HG02610 (cell line): ENCODE measurements at regions not wholly inside any gene's neighbourhood (a gene's known extent, or its start where the extent isn't known, plus 50 kb on each side); places are given as distances from the start of the nearest gene placed in this dataset.
"Not testable (repeated sequence)": the region's sequence is repeated elsewhere in the genome, so short reads cannot be mapped to it uniquely, and the experiment has no call there.

ENCODE experiments used
- ATAC-seq: cut with Tn5 transposase; IDR thresholded peaks from one replicate; pipeline ENCODE4 v1.9.1; 2021; ENCODE audit warnings: mild to moderate bottlenecking, moderate library complexity; ENCODE audit not compliant: unreplicated experiment

- ATAC-seq, result no peak
These were observed 252.8 kb downstream of the REEP3 start for GRCh38 chr10:63773962-63774361.

- no peak for ATAC-seq
These were observed 258.9 kb downstream of the REEP3 start for GRCh38 chr10:63780101-63780500.

GRCh38 chr10:63781226-63781625 lies 260.0 kb downstream of the REEP3 start:
- no peak for ATAC-seq

GRCh38 chr10:63783882-63784281 lies 262.7 kb downstream of the REEP3 start:
- no peak for ATAC-seq

GRCh38 chr10:63788152-63788821 lies 267.1 kb downstream of the REEP3 start:
- no peak for ATAC-seq

GRCh38 chr10:63795094-63795860 lies 274.1 kb downstream of the REEP3 start:
- ATAC-seq, result no peak

GRCh38 chr10:63798599-63799498 lies 277.6 kb downstream of the REEP3 start:
- ATAC-seq, result no peak

- ATAC-seq, result no peak
These were observed 278.5 kb downstream of the REEP3 start for GRCh38 chr10:63799521-63800300.

GRCh38 chr10:63801166-63801565 lies 280.0 kb downstream of the REEP3 start:
- ATAC-seq, result no peak

GRCh38 chr10:63806330-63806729 lies 285.1 kb downstream of the REEP3 start:
- no peak for ATAC-seq

GRCh38 chr10:63812501-63812900 lies 291.3 kb downstream of the REEP3 start:
- ATAC-seq, result no peak

- no peak for ATAC-seq
These were observed 298.6 kb downstream of the REEP3 start for GRCh38 chr10:63819753-63820329.

- no peak for ATAC-seq
These were observed 301.3 kb downstream of the REEP3 start for GRCh38 chr10:63822496-63822895.

GRCh38 chr10:63825111-63825510 lies 303.9 kb downstream of the REEP3 start:
- ATAC-seq, result no peak

- ATAC-seq, result no peak
These were observed 304.6 kb downstream of the REEP3 start for GRCh38 chr10:63825766-63826165.

- ATAC-seq, result not testable (repeated sequence)
These were observed 305.8 kb downstream of the REEP3 start for GRCh38 chr10:63827018-63827417.

GRCh38 chr10:63829020-63829419 lies 307.8 kb downstream of the REEP3 start:
- no peak for ATAC-seq

- ATAC-seq, result no peak
These were observed 308.5 kb downstream of the REEP3 start for GRCh38 chr10:63829573-63830149.

- no peak for ATAC-seq
These were observed 311.5 kb downstream of the REEP3 start for GRCh38 chr10:63832686-63833085.
